Stimulated activated CD8-positive, alpha-beta memory T cell treated with anti-CD3 and anti-CD28 coated beads, Interleukin-15, amount 100 ng/mL, for 1 hour (primary cell): ENCODE measurements at regions not wholly inside any gene's neighbourhood (a gene's known extent, or its start where the extent isn't known, plus 50 kb on each side); places are given as distances from the start of the nearest gene placed in this dataset.

Source experiments
- DNase-seq: peaks from one replicate; pipeline ENCODE4 v3.0.0-alpha.2; 2020; ENCODE audit warnings: low read depth

DNA sequence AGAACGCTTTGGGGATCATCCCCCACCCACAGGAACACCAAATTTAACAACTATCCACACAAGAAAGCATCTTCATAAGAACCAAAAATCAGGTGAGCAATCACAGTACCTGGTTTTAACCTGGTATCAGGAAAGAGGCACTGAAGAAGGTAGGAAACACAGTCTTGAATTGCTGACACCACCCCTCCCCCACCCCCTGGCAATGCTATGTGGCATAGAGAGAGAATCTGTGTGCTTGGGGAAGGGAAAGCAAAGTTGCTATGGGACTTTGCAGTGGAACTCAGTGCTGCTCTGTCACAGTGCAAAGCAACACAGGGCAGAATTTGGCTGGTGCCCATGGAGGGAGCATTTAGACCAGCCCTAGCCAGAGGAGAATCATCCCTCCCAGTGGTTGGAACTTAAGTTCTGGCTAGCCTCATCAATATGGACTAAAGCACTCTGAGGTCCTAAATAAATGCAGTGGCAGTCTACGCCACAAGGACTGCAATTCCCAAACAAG, 565.5 kb downstream of the EPM2A start:
- no peak for DNase-seq

GRCh38 chr6:145175470-145175869, 559.9 kb downstream of the EPM2A start:
- DNase-seq = no peak

- no peak for DNase-seq
Observed at GRCh38 chr6:145178391-145178790, 556.9 kb downstream of the EPM2A start.

- no peak for DNase-seq
Observed at GRCh38 chr6:145187491-145188206, 547.7 kb downstream of the EPM2A start.

DNA sequence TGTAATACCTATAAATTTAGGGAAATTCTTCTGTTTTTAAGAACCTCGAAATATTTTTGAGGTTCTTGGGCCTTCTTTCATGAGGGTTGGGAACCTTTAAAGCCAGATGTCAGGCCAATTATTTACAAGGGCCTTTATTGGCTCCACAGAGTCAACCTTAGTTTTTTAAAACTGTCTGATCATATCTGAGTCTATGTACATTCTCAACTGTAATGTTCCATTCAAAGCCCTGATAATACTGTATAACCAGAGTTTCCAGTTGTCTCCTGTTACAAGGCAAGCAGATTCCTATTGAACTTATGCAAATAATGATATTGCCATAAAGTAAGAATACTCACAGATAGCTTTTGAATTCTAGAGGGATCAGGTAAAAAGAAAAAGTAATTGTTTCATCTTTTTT, 545.5 kb downstream of the EPM2A start:
- DNase-seq = no peak

GRCh38 chr6:145194389-145194788, 540.9 kb downstream of the EPM2A start:
- no peak for DNase-seq

GRCh38 chr6:145199961-145200360, 535.4 kb downstream of the EPM2A start:
- DNase-seq = no peak

DNA sequence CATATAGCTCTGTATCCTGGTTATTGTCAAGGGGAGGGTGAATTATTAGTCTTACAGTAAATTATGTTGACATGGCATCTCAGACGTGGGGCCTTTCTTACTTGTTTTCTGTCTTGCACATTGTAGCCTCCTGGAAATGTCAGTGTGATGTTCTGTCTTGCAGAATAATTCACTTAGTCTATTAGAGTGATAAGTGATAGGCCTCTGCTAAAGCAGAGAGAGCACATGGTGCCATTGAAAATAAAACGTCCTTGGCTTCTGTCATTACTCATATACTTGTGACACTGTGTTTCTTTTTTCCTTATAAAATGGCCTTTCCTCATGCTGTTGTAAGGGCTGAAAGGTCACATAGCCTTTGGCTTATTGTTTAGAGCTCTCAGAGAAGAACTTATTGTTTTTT, 531.0 kb downstream of the EPM2A start:
- no peak for DNase-seq

- DNase-seq = no peak
Observed at GRCh38 chr6:145206247-145206907, 528.9 kb downstream of the EPM2A start.

DNA sequence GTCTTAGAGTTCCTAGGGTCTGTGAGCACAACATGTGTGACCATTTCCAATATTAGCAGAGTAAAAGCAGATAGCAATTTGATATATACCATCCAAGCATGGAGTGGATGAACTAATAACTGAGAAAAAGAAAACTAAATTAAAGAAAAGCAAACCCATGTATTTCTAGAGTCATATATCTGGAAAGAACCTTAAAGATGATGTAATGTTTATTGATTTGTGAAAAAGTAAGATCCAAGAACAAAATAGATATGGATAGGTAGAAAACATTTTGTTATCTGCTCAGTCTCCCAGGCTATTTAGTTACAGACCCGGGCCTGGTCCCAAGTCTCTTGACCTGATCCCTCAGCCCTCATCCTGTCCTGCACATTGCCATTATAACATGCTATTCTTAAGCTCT, 526.8 kb downstream of the EPM2A start:
- no peak for DNase-seq

DNA sequence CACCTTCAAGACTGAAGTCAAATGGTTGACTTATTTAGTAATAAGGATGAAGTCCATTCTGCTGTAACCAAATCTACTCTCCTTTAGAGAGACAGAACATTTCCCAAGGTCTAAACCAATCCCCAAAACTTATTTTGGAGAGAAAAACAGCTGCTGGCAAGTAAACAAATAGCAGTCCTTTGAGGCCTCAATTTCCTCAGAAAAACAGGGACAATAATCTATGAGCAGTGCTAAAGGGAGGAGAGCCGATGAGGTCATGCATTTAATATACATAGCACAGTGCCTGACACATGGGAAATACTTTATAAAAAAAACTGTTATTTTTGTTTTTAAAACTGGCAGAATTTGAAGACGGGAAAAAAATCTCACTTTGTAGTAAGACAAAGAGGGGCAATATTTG, 526.0 kb downstream of the EPM2A start:
- no peak for DNase-seq

- DNase-seq = no peak
Observed at GRCh38 chr6:145212813-145213212, 522.5 kb downstream of the EPM2A start.

DNA sequence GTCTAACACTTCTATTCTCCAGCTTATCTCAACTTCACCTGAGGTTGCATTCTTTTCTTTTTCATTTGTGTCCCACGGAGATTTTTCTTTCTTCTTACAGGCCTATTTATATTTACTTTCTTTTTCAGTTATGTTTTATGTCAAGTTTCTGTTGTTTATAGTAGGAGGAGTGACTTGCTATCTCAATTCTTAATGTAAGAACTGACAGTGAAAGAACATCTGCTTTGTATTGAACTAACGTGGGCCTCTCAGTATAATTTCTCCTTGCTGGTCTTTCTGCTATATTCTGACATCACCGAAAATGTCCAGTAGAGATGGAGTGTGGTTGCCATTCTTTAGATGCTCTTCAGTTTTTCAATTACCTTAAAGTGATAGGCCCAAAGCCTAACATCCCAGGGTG, 521.7 kb downstream of the EPM2A start:
- no peak for DNase-seq

GRCh38 chr6:145214570-145214969, 520.8 kb downstream of the EPM2A start:
- DNase-seq = no peak

- no peak for DNase-seq
Observed at GRCh38 chr6:145224450-145224849, 510.9 kb downstream of the EPM2A start.

DNA sequence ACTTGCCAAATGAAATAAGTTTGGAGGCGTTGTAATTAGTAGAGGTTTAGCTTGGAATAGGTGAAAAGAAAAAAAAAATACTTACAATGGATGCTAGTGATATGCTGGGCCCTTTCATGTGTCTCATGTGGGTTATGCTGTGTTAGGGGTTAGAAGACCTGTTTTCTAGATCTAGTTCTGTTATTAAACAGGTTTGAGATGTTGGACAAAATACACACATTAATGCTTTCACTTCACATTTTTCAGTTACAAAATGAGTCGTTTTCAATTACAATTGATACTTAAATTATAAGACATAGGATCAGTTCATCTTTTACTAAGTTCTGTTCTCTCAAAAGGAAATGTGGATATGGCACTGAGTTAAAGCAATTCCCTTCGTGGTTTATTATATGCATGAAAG, 509.8 kb downstream of the EPM2A start:
- DNase-seq = no peak

DNA sequence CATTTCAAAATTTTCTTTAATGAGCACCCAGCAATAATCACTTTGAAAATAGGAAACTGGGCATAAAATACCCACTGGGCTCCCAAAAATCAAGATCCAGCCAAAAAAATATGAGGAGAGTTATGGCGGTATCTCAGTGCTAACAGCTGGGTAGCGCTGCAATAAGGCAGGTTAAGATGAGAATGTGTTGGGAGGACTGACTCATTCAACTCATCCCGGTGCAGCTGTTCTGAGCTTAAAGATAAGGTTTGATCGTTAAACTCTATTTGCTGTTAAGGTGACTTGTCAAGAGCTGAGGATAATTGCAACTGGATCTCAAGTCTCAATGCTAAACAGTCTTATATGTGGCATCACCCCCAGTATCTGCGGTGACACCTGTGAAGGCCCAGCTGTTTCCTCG, 507.7 kb downstream of the EPM2A start:
- DNase-seq = no peak

GRCh38 chr6:145228962-145229582, 506.2 kb downstream of the EPM2A start:
- DNase-seq = no peak

- no peak for DNase-seq
Observed at GRCh38 chr6:145233955-145234354, 501.4 kb downstream of the EPM2A start.

DNA sequence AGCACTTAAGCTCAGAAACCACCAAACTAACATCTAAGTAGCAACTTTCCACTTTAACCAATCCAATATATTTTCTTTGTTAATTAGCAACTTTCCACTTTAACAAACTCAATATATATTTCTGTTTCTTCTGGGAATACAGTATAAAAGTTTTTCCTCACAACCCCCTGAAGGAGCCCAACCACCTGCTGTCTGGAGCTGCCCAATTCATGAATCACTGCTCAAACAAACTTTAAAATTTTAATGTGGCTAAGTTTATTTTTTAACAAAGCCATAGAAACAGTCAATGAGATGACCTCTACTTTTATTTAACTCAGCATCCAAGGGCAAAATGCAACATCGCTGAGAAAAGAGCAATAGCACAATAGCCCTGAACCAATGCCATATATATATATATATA, 500.1 kb downstream of the EPM2A start:
- DNase-seq = no peak

- no peak for DNase-seq
Observed at GRCh38 chr6:145238787-145239186, 496.5 kb downstream of the EPM2A start.

GRCh38 chr6:145241039-145241438, 494.3 kb downstream of the EPM2A start:
- DNase-seq = no peak

DNA sequence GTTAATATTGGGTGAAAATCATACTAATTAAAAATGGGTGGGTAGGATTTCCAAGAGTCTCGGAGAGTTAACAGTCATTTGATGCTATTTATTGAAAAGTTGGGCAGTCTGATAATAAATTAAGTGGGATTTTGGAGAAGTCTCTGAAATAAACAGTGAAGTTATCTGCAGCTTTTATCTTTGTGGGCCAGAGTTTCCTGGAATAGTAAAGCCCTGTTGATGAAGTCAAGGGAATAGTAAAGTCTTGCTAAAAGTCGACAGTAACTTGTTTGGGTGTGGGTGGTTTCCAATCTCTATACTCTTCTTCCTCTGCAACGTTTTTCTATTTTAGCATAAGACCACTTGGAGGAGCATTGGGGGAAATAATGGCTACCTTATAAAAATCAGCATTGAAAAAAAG, 493.6 kb downstream of the EPM2A start:
- no peak for DNase-seq
